Stomach (tissue), 8 donors: ENCODE measurements at regions not wholly inside any gene's neighbourhood (a gene's known extent, or its start where the extent isn't known, plus 50 kb on each side); places are given as distances from the start of the nearest gene placed in this dataset.

Experiments used
- DNase-seq, 2 donors: peaks; one replicate each; pipeline versions ENCODE4 v3.0.0 to v3.0.0-alpha.2; 2013 to 2019
- H3K27ac ChIP-seq, 5 donors: fragments of 200-600 bp in 4 of 5; sonication (generic) in 4 of 5; one replicate each; pipeline ENCODE4 v1.5.1; 2013 to 2019; ENCODE audit warnings: mild to moderate bottlenecking in 1 of 5, moderate library complexity in 1 of 5
- H3K27me3 ChIP-seq, 3 donors: fragments of 200-600 bp; sonication (generic); one replicate each; pipeline ENCODE4 v1.5.1; 2017 to 2019; ENCODE audit warnings: mixed run types in 1 of 3
- H3K36me3 ChIP-seq, 4 donors: fragments of 200-600 bp; sonication (generic); 1 replicate in 3 of 4; 2 replicates in 1 of 4; pipeline ENCODE4 v1.5.1; 2016 to 2019
- H3K4me1 ChIP-seq, 4 donors: fragments of 200-600 bp; sonication (generic); one replicate each; pipeline ENCODE4 v1.5.1; 2016 to 2019
- H3K4me3 ChIP-seq, 4 donors: fragments of 200-600 bp; sonication (generic) in 3 of 4; one replicate each; pipeline ENCODE4 v1.5.1; 2016 to 2019; ENCODE audit warnings: mild to moderate bottlenecking in 1 of 4
- H3K9me3 ChIP-seq, 4 donors: fragments of 200-600 bp; sonication (generic); one replicate each; pipeline ENCODE4 v1.5.1; 2016 to 2019
- CTCF ChIP-seq, 7 experiments: fragments of 450-650 bp in 4 of 7; fragments of 200-600 bp in 3 of 7; sonication (generic) in 3 of 7; IDR thresholded peaks; one replicate each; pipeline ENCODE4 v1.5.1; 2016 to 2019; ENCODE audit warnings: antibody characterized with exemption in 7 of 7, control low read depth in 2 of 7, mild to moderate bottlenecking in 1 of 7
- EP300 ChIP-seq: sonication (generic); formaldehyde crosslinking; IDR thresholded peaks from one replicate; pipeline ENCODE4 v1.6.1; 2017; ENCODE audit warnings: antibody characterized with exemption
- POLR2A ChIP-seq, 4 donors: fragments of 450-650 bp; IDR thresholded peaks; one replicate each; pipeline ENCODE4 v1.6.1; 2016; ENCODE audit warnings: antibody characterized with exemption in 4 of 4, control low read depth in 2 of 4, mild to moderate bottlenecking in 1 of 4, moderate library complexity in 1 of 4
- POLR2AphosphoS5 ChIP-seq, 3 donors: sonication (generic); formaldehyde crosslinking; IDR thresholded peaks; one replicate each; pipeline ENCODE4 v1.6.1; 2016; ENCODE audit warnings: antibody characterized with exemption in 3 of 3
- WGBS, 5 donors: extraction: QIAGEN DNeasy Blood & Tissue Kit in 3 of 5; methylation state at CpG; one replicate each; pipeline versions ENCODE4 v1.1.5 to v1.1.7; 2013 to 2018; 5-methylcytosine and 5-hydroxymethylcytosine counted together
- intact Hi-C: fragments of 100-400 bp; cut with DNase I; formaldehyde crosslinking; loops from one replicate; pipeline ENCODE4 v1.15.1; 2023; ENCODE audit warnings: low total_unique reads
- donor health status: healthy with polysubstance abuse.
- donor health status: Bipolar disorder and iron deficiency.
- donor health status: healthy.

- peaks cover 7 to 61% (median 22%) of the 10 kb centered on the region in 3 donors for H3K27me3 ChIP-seq
- no peak for DNase-seq
- no peaks in the 10 kb centered on the region for H3K9me3 ChIP-seq
- no peak overlapping the region for H3K4me3 ChIP-seq
- TF ChIP-seq POLR2A (IDR thresholded peaks at IDR 0.05): no peak
- no peak for TF ChIP-seq POLR2AphosphoS5 (IDR thresholded peaks at IDR 0.05)
- TF ChIP-seq EP300: no peak
- no peak for TF ChIP-seq CTCF (IDR thresholded peaks at IDR 0.05)
- H3K27ac ChIP-seq: no peak overlapping the region
- peaks cover 0 to 8% (median 0%) of the 10 kb centered on the region in 4 donors for H3K4me1 ChIP-seq
- WGBS, 5 donors: 47 to 63% (median 56%) methylated on average over 5 to 7 of the region's 7 CpGs
- intact Hi-C loops: no loop called here
- H3K36me3 ChIP-seq: no peaks in the 10 kb centered on the region
Observed at GRCh38 chr10:117736655-117737054, 194.1 kb downstream of the EMX2 start.

- intact Hi-C loops: no loop called here
- Histone ChIP-seq H3K27ac (no peak overlapping the region), H3K27me3 (peaks cover 1 to 40% (median 6%) of the 10 kb centered on the region in 3 donors), H3K36me3 (no peaks in the 10 kb centered on the region), H3K9me3 (no peaks in the 10 kb centered on the region), H3K4me3 (no peak overlapping the region), H3K4me1 (peaks cover 0 to 1% (median 0%) of the 10 kb centered on the region in 4 donors)
- WGBS, 5 donors: 80 to 95% (median 90%) methylated on average over 1 of the region's 1 CpG
- DNase-seq: no peak
- TF ChIP-seq POLR2A (IDR thresholded peaks at IDR 0.05) (no peak), POLR2AphosphoS5 (IDR thresholded peaks at IDR 0.05) (no peak), CTCF (IDR thresholded peaks at IDR 0.05) (no peak), EP300 (no peak)
Observed at GRCh38 chr10:117740088-117740487, 197.5 kb downstream of the EMX2 start.

GRCh38 chr10:117740691-117741222 lies 198.2 kb downstream of the EMX2 start:
- no peak for DNase-seq
- H3K9me3 ChIP-seq: no peaks in the 10 kb centered on the region
- H3K4me3 ChIP-seq: no peak overlapping the region
- H3K36me3 ChIP-seq: no peaks in the 10 kb centered on the region
- no peak overlapping the region for H3K27ac ChIP-seq
- peaks cover 0 to 33% (median 0%) of the 10 kb centered on the region in 3 donors for H3K27me3 ChIP-seq
- TF ChIP-seq CTCF (IDR thresholded peaks at IDR 0.05): no peak
- TF ChIP-seq EP300: no peak
- TF ChIP-seq POLR2A (IDR thresholded peaks at IDR 0.05): no peak
- TF ChIP-seq POLR2AphosphoS5 (IDR thresholded peaks at IDR 0.05): no peak
- H3K4me1 ChIP-seq: no peaks in the 10 kb centered on the region
- intact Hi-C loops: no loop called here
- WGBS, 5 donors: 34 to 47% (median 38%) methylated on average over 6 of the region's 6 CpGs

GRCh38 chr10:117741524-117741923 lies 199.0 kb downstream of the EMX2 start:
- Histone ChIP-seq H3K27ac (no peak overlapping the region), H3K4me3 (no peak overlapping the region), H3K9me3 (peaks cover 0 to 5% (median 0%) of the 10 kb centered on the region in 4 donors), H3K4me1 (no peaks in the 10 kb centered on the region), H3K27me3 (peaks cover 0 to 29% (median 0%) of the 10 kb centered on the region in 3 donors), H3K36me3 (no peaks in the 10 kb centered on the region)
- intact Hi-C loops: no loop called here
- WGBS, 5 donors: 76 to 90% (median 81%) methylated on average over 3 to 4 of the region's 4 CpGs
- no peak for DNase-seq
- TF ChIP-seq POLR2AphosphoS5 (IDR thresholded peaks at IDR 0.05) (no peak), EP300 (no peak), POLR2A (IDR thresholded peaks at IDR 0.05) (no peak), CTCF (IDR thresholded peaks at IDR 0.05) (no peak)
